Mammary epithelial cell (primary cell): ENCODE measurements at regions not wholly inside any gene's neighbourhood (a gene's known extent, or its start where the extent isn't known, plus 50 kb on each side); places are given as distances from the start of the nearest gene placed in this dataset.

Experiments
- EZH2 ChIP-seq: IDR thresholded peaks from 2 replicates; pipeline ENCODE4 v1.6.1; 2012; ENCODE audit warnings: low read length, inconsistent platforms, borderline replicate concordance
- TF ChIP-seq, protein P1 (sequence below), 2 donors: IDR thresholded peaks in 1 of 2; conservative IDR thresholded peaks in 1 of 2; 2 replicates each; pipeline ENCODE4 v1.5.1; 2011 to 2012; ENCODE audit warnings: inconsistent platforms in 2 of 2, low read length in 2 of 2, mild to moderate bottlenecking in 2 of 2, control low read depth in 1 of 2, low read depth in 1 of 2; ENCODE audit not compliant: insufficient read depth in 1 of 2; ENCODE audit errors: extremely low read depth in 1 of 2

DNA sequence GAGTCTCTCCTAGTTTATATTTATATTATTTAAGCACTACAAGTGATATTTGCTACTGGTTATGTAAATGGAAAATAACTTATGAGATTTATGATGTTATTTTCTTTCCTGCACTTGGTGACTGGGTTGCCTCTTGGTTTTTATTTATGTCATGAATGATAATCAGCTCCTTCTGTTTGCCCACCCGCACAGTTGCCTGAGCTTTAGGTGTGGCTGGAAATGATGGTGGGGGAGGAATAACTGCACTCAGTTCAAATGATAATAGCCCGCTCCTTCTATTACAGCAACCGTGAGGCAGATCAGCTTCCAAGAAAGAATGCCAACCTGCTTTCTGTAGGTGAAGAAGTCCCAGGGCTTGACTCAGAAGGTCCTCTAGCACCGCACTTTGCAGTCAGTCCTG lies 190.2 kb upstream of the CAND1 start:
- TF ChIP-seq, protein P1, sequence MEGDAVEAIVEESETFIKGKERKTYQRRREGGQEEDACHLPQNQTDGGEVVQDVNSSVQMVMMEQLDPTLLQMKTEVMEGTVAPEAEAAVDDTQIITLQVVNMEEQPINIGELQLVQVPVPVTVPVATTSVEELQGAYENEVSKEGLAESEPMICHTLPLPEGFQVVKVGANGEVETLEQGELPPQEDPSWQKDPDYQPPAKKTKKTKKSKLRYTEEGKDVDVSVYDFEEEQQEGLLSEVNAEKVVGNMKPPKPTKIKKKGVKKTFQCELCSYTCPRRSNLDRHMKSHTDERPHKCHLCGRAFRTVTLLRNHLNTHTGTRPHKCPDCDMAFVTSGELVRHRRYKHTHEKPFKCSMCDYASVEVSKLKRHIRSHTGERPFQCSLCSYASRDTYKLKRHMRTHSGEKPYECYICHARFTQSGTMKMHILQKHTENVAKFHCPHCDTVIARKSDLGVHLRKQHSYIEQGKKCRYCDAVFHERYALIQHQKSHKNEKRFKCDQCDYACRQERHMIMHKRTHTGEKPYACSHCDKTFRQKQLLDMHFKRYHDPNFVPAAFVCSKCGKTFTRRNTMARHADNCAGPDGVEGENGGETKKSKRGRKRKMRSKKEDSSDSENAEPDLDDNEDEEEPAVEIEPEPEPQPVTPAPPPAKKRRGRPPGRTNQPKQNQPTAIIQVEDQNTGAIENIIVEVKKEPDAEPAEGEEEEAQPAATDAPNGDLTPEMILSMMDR (conservative IDR thresholded peaks at IDR 0.05 in 1 of 2, IDR thresholded peaks at IDR 0.05 in 1 of 2; ENCODE audit: extremely low read depth in 1 of 2, insufficient read depth in 1 of 2, low read depth in 1 of 2, low read length in 2 of 2), result no peak
- no peak for TF ChIP-seq EZH2
